ENCODE measurements at regions not wholly inside any gene's neighbourhood (a gene's known extent, or its start where the extent isn't known, plus 50 kb on each side); places are given as distances from the start of the nearest gene placed in this dataset.

DNA sequence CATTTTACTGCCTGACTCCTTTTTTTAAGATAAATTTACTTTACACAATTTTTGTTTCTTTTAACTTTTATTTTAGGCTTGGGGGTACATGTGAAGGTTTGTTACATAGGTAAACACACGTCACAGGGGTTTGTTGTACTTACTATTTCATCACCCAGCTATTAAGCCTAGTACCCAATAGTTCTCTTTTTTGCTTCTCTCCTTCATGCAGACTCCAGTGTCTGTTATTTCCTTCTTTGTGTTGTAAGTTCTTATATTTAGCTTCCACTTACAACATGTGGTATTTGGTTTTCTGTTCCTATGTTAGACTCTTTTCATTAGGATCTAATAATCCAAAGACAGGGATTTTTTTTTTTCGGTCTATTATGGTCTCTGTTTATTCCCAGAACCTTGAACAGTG, 83.5 kb upstream of the CCN6 start:
- Histone ChIP-seq H2AFZ (ENCODE audit: low read depth) (no peak overlapping the region), H3K27me3 (ENCODE audit: insufficient read depth, low read depth) (no peaks in the 10 kb centered on the region), H3K9ac (no peak overlapping the region), H3K4me3 (IDR thresholded peaks at IDR 0.05; ENCODE audit: insufficient read depth, low read depth, low read length) (no peak overlapping the region), H3K27ac (no peak overlapping the region), H3K79me2 (ENCODE audit: insufficient read depth, low read depth) (no peaks in the 10 kb centered on the region), H4K20me1 (ENCODE audit: insufficient read depth) (no peaks in the 10 kb centered on the region), H3K36me3 (ENCODE audit: insufficient read depth) (no peaks in the 10 kb centered on the region), H3K4me1 (ENCODE audit: low read depth, poor library complexity, severe bottlenecking) (peaks cover 11% of the 10 kb centered on the region), H3K4me2 (no peak overlapping the region)
- TF ChIP-seq, protein P1, sequence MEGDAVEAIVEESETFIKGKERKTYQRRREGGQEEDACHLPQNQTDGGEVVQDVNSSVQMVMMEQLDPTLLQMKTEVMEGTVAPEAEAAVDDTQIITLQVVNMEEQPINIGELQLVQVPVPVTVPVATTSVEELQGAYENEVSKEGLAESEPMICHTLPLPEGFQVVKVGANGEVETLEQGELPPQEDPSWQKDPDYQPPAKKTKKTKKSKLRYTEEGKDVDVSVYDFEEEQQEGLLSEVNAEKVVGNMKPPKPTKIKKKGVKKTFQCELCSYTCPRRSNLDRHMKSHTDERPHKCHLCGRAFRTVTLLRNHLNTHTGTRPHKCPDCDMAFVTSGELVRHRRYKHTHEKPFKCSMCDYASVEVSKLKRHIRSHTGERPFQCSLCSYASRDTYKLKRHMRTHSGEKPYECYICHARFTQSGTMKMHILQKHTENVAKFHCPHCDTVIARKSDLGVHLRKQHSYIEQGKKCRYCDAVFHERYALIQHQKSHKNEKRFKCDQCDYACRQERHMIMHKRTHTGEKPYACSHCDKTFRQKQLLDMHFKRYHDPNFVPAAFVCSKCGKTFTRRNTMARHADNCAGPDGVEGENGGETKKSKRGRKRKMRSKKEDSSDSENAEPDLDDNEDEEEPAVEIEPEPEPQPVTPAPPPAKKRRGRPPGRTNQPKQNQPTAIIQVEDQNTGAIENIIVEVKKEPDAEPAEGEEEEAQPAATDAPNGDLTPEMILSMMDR (conservative IDR thresholded peaks at IDR 0.05; ENCODE audit: low read depth, low read length), result no peak

DNA sequence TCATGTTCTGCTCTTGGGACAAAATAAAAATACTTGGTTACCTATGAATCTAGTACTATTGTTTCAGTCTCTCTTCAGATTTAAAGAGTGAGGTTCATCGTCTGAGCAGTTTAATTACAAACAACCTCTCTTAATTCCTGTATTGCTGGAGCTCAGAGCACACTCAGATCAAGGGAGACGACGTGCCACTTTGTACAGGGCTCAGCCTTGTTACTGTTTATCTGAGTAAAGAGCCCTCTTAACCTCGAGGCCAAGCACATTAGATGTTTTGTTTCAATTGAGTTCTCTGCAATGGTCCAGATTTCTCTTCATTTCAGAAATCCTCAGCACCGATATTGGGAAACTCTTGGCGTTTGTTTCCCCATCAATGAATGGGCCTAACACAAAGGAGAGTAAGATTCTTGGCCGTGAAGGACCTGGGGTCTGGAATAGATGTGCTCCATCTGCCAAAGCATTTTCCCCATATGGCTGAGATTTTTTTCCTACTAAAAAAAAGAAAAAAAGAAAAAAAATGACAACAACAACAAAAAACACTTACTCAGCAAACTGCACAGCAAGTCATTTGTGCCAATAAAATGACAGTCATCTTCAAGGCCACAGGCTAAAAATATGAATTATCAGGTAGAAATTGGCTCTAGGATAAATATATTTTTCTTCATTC, 82.6 kb upstream of the CCN6 start:
- Histone ChIP-seq H3K4me2 (no peak overlapping the region), H3K36me3 (ENCODE audit: insufficient read depth) (no peaks in the 10 kb centered on the region), H3K9ac (no peak overlapping the region), H3K79me2 (ENCODE audit: insufficient read depth, low read depth) (no peaks in the 10 kb centered on the region), H4K20me1 (ENCODE audit: insufficient read depth) (no peaks in the 10 kb centered on the region), H3K27me3 (ENCODE audit: insufficient read depth, low read depth) (no peaks in the 10 kb centered on the region), H3K4me3 (IDR thresholded peaks at IDR 0.05; ENCODE audit: insufficient read depth, low read depth, low read length) (no peak overlapping the region), H2AFZ (ENCODE audit: low read depth) (no peak overlapping the region), H3K4me1 (ENCODE audit: low read depth, poor library complexity, severe bottlenecking) (peaks cover 11% of the 10 kb centered on the region), H3K27ac (no peak overlapping the region)
- TF ChIP-seq, protein P1 (conservative IDR thresholded peaks at IDR 0.05; ENCODE audit: low read depth, low read length), result no peak

DNA sequence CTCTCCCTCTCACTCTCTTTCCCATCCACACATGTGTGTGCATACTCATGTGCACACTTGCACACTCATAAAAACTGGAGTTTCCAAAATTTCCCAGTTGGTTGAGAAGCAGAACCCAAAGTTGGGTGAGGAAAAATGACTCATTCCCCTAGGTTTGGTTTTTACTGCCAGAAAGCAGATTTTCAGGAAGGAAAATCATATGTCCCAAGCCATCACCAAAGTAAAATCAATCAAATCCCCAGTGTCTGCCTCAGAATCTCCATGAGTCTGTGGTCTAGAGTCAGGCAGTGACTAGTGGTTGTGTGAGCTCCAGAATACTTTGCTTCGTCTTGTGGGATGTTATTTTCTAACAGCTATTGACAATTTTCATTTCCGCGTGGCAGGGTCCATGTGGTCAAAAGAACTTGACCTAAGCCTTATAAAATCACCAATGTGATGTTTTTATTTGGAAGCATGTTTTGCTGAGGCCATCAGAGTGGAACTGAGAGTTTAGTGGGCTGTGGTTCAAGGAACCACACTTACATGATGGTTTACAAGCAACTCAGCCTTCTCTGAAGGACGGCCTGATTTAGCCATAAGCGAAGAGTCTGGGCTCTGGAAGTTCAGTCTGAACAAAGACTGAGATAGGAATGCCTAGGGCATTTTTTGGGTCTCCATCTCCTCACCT, 81.9 kb upstream of the CCN6 start:
- TF ChIP-seq, protein P1 (conservative IDR thresholded peaks at IDR 0.05; ENCODE audit: low read depth, low read length), result no peak

DNA sequence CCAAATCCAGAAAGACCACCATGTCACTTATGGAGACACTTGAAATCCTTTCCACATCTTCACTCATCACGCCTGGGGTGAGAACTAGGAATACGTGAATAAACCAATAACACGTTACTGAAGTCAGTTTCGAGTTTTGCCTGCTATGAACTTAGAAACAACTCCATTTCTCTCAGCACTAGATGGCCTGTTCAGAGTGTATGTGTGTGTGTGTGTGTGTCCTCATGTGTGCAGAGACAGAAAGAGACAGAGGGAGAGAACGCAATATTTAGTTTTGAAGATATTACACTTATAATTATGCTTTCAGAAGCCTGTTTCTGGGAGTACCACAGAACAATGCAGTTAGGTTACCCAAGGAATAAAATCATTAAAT, 81.2 kb upstream of the CCN6 start:
- H2AFZ ChIP-seq (ENCODE audit: low read depth), result no peak overlapping the region
- peaks cover 11% of the 10 kb centered on the region for H3K4me1 ChIP-seq (ENCODE audit: low read depth, poor library complexity, severe bottlenecking)
- no peaks in the 10 kb centered on the region for H3K79me2 ChIP-seq (ENCODE audit: insufficient read depth, low read depth)
- H3K27ac ChIP-seq, result no peak overlapping the region
- H3K9ac ChIP-seq, result no peak overlapping the region
- H3K4me3 ChIP-seq (IDR thresholded peaks at IDR 0.05; ENCODE audit: insufficient read depth, low read depth, low read length), result no peak overlapping the region
- H3K36me3 ChIP-seq (ENCODE audit: insufficient read depth), result no peaks in the 10 kb centered on the region
- TF ChIP-seq, protein P1 (conservative IDR thresholded peaks at IDR 0.05; ENCODE audit: low read depth, low read length), result no peak
- no peaks in the 10 kb centered on the region for H4K20me1 ChIP-seq (ENCODE audit: insufficient read depth)
- no peak overlapping the region for H3K4me2 ChIP-seq
- H3K27me3 ChIP-seq (ENCODE audit: insufficient read depth, low read depth), result no peaks in the 10 kb centered on the region

More for the DNA sequence above, 81.9 kb upstream of the CCN6 start:
- Histone ChIP-seq H3K4me3 (IDR thresholded peaks at IDR 0.05; ENCODE audit: insufficient read depth, low read depth, low read length) (no peak overlapping the region), H3K4me1 (ENCODE audit: low read depth, poor library complexity, severe bottlenecking) (peaks cover 11% of the 10 kb centered on the region), H2AFZ (ENCODE audit: low read depth) (no peak overlapping the region), H3K4me2 (no peak overlapping the region), H3K79me2 (ENCODE audit: insufficient read depth, low read depth) (no peaks in the 10 kb centered on the region), H4K20me1 (ENCODE audit: insufficient read depth) (no peaks in the 10 kb centered on the region), H3K27me3 (ENCODE audit: insufficient read depth, low read depth) (no peaks in the 10 kb centered on the region), H3K9ac (no peak overlapping the region), H3K36me3 (ENCODE audit: insufficient read depth) (no peaks in the 10 kb centered on the region), H3K27ac (no peak overlapping the region)
